ENCODE measurements at regions not wholly inside any gene's neighbourhood (a gene's known extent, or its start where the extent isn't known, plus 50 kb on each side); places are given as distances from the start of the nearest gene placed in this dataset.

DNA sequence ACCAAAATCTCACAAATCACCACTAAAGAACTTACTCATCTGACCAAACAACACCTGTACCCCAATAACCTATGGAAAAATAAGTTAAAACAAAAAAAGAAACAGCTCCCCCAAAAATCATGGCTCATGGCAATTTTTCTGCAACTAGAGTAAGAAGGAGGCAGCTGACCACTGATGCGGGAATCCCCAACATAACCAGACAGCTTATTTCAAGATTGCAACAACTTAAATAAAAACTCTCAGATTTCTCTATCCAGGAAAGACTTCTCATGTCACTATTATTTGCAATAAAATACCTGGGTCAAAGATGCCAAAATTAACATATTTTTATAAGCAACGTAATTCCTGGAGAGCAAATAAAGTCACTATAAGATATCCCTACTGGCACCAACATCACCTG lies 128.1 kb upstream of the LY86 start:
- Histone ChIP-seq H3K4me1 (no peaks in the 10 kb centered on the region), H3K9me3 (no peaks in the 10 kb centered on the region), H3K4me3 (ENCODE audit: low read depth, low read length) (no peak overlapping the region), H3K36me3 (ENCODE audit: control insufficient read depth, insufficient read depth, low read length) (no peaks in the 10 kb centered on the region), H3K27me3 (replicated peaks; ENCODE audit: control insufficient read depth, insufficient read depth, low read length) (no peaks in the 10 kb centered on the region)
- Mint-ChIP-seq H3K27ac (ENCODE audit: unreplicated experiment) (no peak overlapping the region), H3K9me3 (ENCODE audit: unreplicated experiment) (no peaks in the 10 kb centered on the region), H3K27me3 (ENCODE audit: insufficient read depth, unreplicated experiment) (peaks cover 13% of the 10 kb centered on the region), H3K36me3 (ENCODE audit: insufficient read depth, unreplicated experiment) (no peaks in the 10 kb centered on the region), H3K4me1 (ENCODE audit: low read depth, unreplicated experiment) (no peaks in the 10 kb centered on the region), H3K4me3 (ENCODE audit: unreplicated experiment) (no peak overlapping the region)
- no peak for DNase-seq
- POLR2A ChIA-PET: no interaction called here
- intact Hi-C loops (cut with micrococcal nuclease; ENCODE audit: unreplicated experiment): no loop called here
- TF ChIP-seq, protein P1, sequence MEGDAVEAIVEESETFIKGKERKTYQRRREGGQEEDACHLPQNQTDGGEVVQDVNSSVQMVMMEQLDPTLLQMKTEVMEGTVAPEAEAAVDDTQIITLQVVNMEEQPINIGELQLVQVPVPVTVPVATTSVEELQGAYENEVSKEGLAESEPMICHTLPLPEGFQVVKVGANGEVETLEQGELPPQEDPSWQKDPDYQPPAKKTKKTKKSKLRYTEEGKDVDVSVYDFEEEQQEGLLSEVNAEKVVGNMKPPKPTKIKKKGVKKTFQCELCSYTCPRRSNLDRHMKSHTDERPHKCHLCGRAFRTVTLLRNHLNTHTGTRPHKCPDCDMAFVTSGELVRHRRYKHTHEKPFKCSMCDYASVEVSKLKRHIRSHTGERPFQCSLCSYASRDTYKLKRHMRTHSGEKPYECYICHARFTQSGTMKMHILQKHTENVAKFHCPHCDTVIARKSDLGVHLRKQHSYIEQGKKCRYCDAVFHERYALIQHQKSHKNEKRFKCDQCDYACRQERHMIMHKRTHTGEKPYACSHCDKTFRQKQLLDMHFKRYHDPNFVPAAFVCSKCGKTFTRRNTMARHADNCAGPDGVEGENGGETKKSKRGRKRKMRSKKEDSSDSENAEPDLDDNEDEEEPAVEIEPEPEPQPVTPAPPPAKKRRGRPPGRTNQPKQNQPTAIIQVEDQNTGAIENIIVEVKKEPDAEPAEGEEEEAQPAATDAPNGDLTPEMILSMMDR (IDR thresholded peaks at IDR 0.05; ENCODE audit: insufficient read depth in 1 of 2, low read depth in 1 of 2, low read length in 1 of 2, severe bottlenecking in 1 of 2, unreplicated experiment in 1 of 2): no peak
- CTCF ChIA-PET: no interaction called here
- no TSS peak for BruUV-seq (replicated peaks)

DNA sequence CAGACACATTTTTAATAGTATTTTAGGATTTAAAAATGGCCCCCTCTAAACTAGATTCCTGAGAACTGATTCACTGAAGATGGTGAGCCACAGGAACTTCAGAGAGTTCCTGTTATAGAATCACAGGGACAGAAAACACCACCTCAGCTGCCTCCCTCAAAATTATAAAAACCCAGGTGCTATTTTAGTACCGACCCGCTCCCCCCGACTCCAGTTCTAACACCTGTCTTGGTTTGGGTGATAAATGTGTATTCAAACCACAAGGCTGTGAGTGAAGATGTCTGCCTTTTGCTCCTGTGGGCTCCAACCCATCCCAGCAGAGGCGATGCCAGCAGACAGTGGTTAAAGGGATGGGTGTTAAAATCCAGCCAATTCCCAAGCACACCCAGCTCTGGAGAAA lies 127.4 kb upstream of the LY86 start:
- no peak for DNase-seq
- Histone ChIP-seq H3K27me3 (replicated peaks; ENCODE audit: control insufficient read depth, insufficient read depth, low read length) (no peaks in the 10 kb centered on the region), H3K4me3 (ENCODE audit: low read depth, low read length) (no peak overlapping the region), H3K4me1 (no peaks in the 10 kb centered on the region), H3K9me3 (no peaks in the 10 kb centered on the region), H3K36me3 (ENCODE audit: control insufficient read depth, insufficient read depth, low read length) (no peaks in the 10 kb centered on the region)
- peaks cover 12% of the 10 kb centered on the region for H3K27me3 Mint-ChIP-seq (ENCODE audit: insufficient read depth, unreplicated experiment)
- TF ChIP-seq, protein P1 (IDR thresholded peaks at IDR 0.05; ENCODE audit: insufficient read depth in 1 of 2, low read depth in 1 of 2, low read length in 1 of 2, severe bottlenecking in 1 of 2, unreplicated experiment in 1 of 2): no peak
- intact Hi-C loops (cut with micrococcal nuclease; ENCODE audit: unreplicated experiment): no loop called here
- no peaks in the 10 kb centered on the region for H3K36me3 Mint-ChIP-seq (ENCODE audit: insufficient read depth, unreplicated experiment)
- no peak overlapping the region for H3K4me3 Mint-ChIP-seq (ENCODE audit: unreplicated experiment)
- ChIA-PET CTCF (no interaction called here), POLR2A (no interaction called here)
- no peaks in the 10 kb centered on the region for H3K4me1 Mint-ChIP-seq (ENCODE audit: low read depth, unreplicated experiment)
- H3K9me3 Mint-ChIP-seq (ENCODE audit: unreplicated experiment): no peaks in the 10 kb centered on the region
- no peak overlapping the region for H3K27ac Mint-ChIP-seq (ENCODE audit: unreplicated experiment)
- BruUV-seq (replicated peaks): no TSS peak

DNA sequence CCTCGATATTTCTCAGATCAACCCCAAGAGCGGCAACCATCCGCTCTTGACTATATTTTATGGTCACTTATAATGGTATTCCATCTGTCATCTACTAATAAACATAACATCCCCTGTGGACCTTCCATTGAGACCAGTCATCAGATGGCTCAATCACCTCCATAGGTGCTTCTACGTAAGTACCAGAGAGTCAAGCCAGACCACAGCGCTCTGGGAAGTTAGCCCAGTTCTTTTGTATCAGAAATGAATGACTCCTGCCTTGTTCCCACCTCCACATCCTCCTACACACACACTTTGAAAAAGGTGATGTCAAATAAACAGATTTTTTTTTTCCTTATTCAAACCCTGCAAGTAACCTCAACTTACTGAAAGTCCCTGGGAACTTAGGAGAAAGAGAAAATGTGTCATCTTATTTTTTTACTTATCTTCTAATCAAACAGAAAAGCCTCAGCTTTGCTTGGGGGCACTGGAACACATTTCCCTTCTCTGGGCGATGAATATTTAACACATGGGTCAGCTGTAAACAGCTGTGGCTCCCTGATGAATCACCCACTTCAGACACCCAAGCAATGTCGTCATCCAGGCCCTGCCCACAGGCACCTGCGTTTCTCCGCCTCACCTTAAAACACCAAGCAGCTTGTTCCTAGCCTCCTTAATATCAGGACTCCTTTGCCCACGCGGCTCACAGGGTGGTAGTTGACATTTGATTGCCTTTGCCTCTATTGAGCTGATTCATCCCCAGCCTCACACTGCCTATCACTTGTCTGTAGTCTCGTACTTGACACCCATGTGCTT lies 121.4 kb upstream of the LY86 start:
- TF ChIP-seq, protein P1 (IDR thresholded peaks at IDR 0.05; ENCODE audit: insufficient read depth in 1 of 2, low read depth in 1 of 2, low read length in 1 of 2, severe bottlenecking in 1 of 2, unreplicated experiment in 1 of 2): no peak
- H3K27me3 ChIP-seq (replicated peaks; ENCODE audit: control insufficient read depth, insufficient read depth, low read length): no peaks in the 10 kb centered on the region; the same call in 1 of the 2 replicates
- Mint-ChIP-seq H3K4me3 (ENCODE audit: unreplicated experiment) (no peak overlapping the region), H3K27me3 (ENCODE audit: insufficient read depth, unreplicated experiment) (peaks cover 28% of the 10 kb centered on the region), H3K9me3 (ENCODE audit: unreplicated experiment) (peaks cover 21% of the 10 kb centered on the region), H3K36me3 (ENCODE audit: insufficient read depth, unreplicated experiment) (no peaks in the 10 kb centered on the region), H3K4me1 (ENCODE audit: low read depth, unreplicated experiment) (no peaks in the 10 kb centered on the region), H3K27ac (ENCODE audit: unreplicated experiment) (no peak overlapping the region)
- DNase-seq: no peak
- H3K4me1 ChIP-seq: no peaks in the 10 kb centered on the region
- ChIA-PET POLR2A (no interaction called here), CTCF (no interaction called here)
- no peaks in the 10 kb centered on the region for H3K36me3 ChIP-seq (ENCODE audit: control insufficient read depth, insufficient read depth, low read length)
- H3K4me3 ChIP-seq (ENCODE audit: low read depth, low read length): no peak overlapping the region
- H3K9me3 ChIP-seq: no peaks in the 10 kb centered on the region
- no TSS peak for BruUV-seq (replicated peaks)
- intact Hi-C loops (cut with micrococcal nuclease; ENCODE audit: unreplicated experiment): no loop called here
